Neuronal stem cell (in vitro differentiated cells): ENCODE measurements at regions not wholly inside any gene's neighbourhood (a gene's known extent, or its start where the extent isn't known, plus 50 kb on each side); places are given as distances from the start of the nearest gene placed in this dataset. TPM values are rescaled to one million over a fixed set of nuclear protein-coding genes. Genes with fewer than 3 reads are reported as not detected.

Experiments used
- DNase-seq: peaks from one replicate; pipeline ENCODE4 v3.0.0-alpha.2; 2013; ENCODE audit warnings: low spot score
- H2AFZ ChIP-seq: one replicate; pipeline ENCODE4 v1.6.1; 2013; ENCODE audit warnings: mild to moderate bottlenecking, low read length, inconsistent platforms
- H2AK5ac ChIP-seq: 2 replicates; pipeline ENCODE4 v1.6.1; 2013; ENCODE audit warnings: low read depth, mild to moderate bottlenecking, inconsistent platforms, low read length, moderate library complexity, mixed read lengths
- H2BK120ac ChIP-seq: 2 replicates; pipeline ENCODE4 v1.6.1; 2013; ENCODE audit warnings: low read depth, mild to moderate bottlenecking, inconsistent platforms, low read length, moderate library complexity, mixed read lengths
- H2BK12ac ChIP-seq: one replicate; pipeline ENCODE4 v1.6.1; 2013; ENCODE audit warnings: low read length, inconsistent platforms
- H2BK15ac ChIP-seq: 2 replicates; pipeline ENCODE4 v1.6.1; 2013; ENCODE audit warnings: mild to moderate bottlenecking, low read length, inconsistent platforms, mixed read lengths
- H2BK5ac ChIP-seq: one replicate; pipeline ENCODE4 v1.6.1; 2013; ENCODE audit warnings: inconsistent platforms, mild to moderate bottlenecking, low read length, moderate library complexity
- H3K14ac ChIP-seq: one replicate; pipeline ENCODE4 v1.6.1; 2013; ENCODE audit warnings: low read length, inconsistent platforms
- H3K18ac ChIP-seq: 2 replicates; pipeline ENCODE4 v1.6.1; 2013; ENCODE audit warnings: low read length, inconsistent platforms
- H3K23ac ChIP-seq: 2 replicates; pipeline ENCODE4 v1.6.1; 2013; ENCODE audit warnings: low read depth, mild to moderate bottlenecking, mixed read lengths, low read length, inconsistent platforms; ENCODE audit not compliant: poor library complexity
- H3K27ac ChIP-seq: replicated peaks from 3 replicates; pipeline ENCODE4 v1.5.1; 2013; ENCODE audit warnings: low read length, inconsistent platforms
- H3K27me3 ChIP-seq, 3 experiments: 2 replicates each; pipeline ENCODE4 v1.6.1; 2013; ENCODE audit warnings: low read length in 3 of 3, mild to moderate bottlenecking in 2 of 3, inconsistent platforms in 1 of 3, low read depth in 1 of 3, mixed read lengths in 1 of 3, moderate library complexity in 1 of 3; ENCODE audit not compliant: control insufficient read depth in 3 of 3, insufficient read depth in 3 of 3
- H3K36me3 ChIP-seq, 2 donors: replicated peaks in 1 of 2; 2 replicates each; pipeline ENCODE4 v1.6.1; 2013; ENCODE audit warnings: low read length in 2 of 2; ENCODE audit not compliant: control insufficient read depth in 2 of 2, insufficient read depth in 2 of 2
- H3K4ac ChIP-seq: 2 replicates; pipeline ENCODE4 v1.6.1; 2013; ENCODE audit warnings: inconsistent platforms, mild to moderate bottlenecking, low read length, moderate library complexity
- H3K4me1 ChIP-seq, 2 donors: 1 replicate in 1 of 2; 2 replicates in 1 of 2; pipeline ENCODE4 v1.6.1; 2013; ENCODE audit warnings: low read length in 2 of 2, low read depth in 1 of 2; ENCODE audit not compliant: control insufficient read depth in 2 of 2, insufficient read depth in 1 of 2
- H3K4me2 ChIP-seq: one replicate; pipeline ENCODE4 v1.6.1; 2013; ENCODE audit warnings: mild to moderate bottlenecking, low read length, inconsistent platforms; ENCODE audit not compliant: insufficient read depth, poor library complexity, severe bottlenecking
- H3K4me3 ChIP-seq, 2 donors: 2 replicates each; pipeline ENCODE4 v1.5.1; 2013; ENCODE audit warnings: low read length in 2 of 2, mild to moderate bottlenecking in 2 of 2, inconsistent platforms in 1 of 2, moderate library complexity in 1 of 2
- H3K79me1 ChIP-seq: one replicate; pipeline ENCODE4 v1.6.1; 2013; ENCODE audit warnings: low read depth, mild to moderate bottlenecking, inconsistent platforms, low read length, moderate library complexity
- H3K9ac ChIP-seq: one replicate; pipeline ENCODE4 v1.6.1; 2013; ENCODE audit warnings: mild to moderate bottlenecking, low read depth, low read length, inconsistent platforms; ENCODE audit not compliant: poor library complexity
- H3K9me3 ChIP-seq, 2 donors: replicated peaks in 1 of 2; 2 replicates each; pipeline versions ENCODE3 to v1.6.1; 2013; ENCODE audit warnings: low read length in 2 of 2, mild to moderate bottlenecking in 2 of 2, inconsistent platforms in 1 of 2, low read depth in 1 of 2, mixed read lengths in 1 of 2, moderate library complexity in 1 of 2; ENCODE audit not compliant: control insufficient read depth in 2 of 2, insufficient read depth in 1 of 2
- H4K8ac ChIP-seq: one replicate; pipeline ENCODE4 v1.6.1; 2013; ENCODE audit warnings: low read depth, mild to moderate bottlenecking, inconsistent platforms, low read length, moderate library complexity
- H4K91ac ChIP-seq: one replicate; pipeline ENCODE4 v1.6.1; 2013; ENCODE audit warnings: low read length, low read depth, mild to moderate bottlenecking, inconsistent platforms; ENCODE audit not compliant: poor library complexity
- WGBS, 2 donors: extraction: QIAGEN DNeasy Blood & Tissue Kit; methylation state at CpG; one replicate each; pipeline ENCODE4 v1.1.7; 2013; ENCODE audit warnings: missing lambda C conversion rate in 2 of 2, mixed read lengths in 1 of 2; ENCODE audit not compliant: insufficient read length in 2 of 2, insufficient replicate concordance in 1 of 2; ENCODE audit errors: extremely low coverage in 2 of 2; 5-methylcytosine and 5-hydroxymethylcytosine counted together
- small RNA-seq: library from polyadenylated mRNA; stranded (forward); fragments of <200 nt; extraction: miRNeasy Mini kit (QIAGEN cat#:217004); gene quantifications from one replicate; pipeline ENCODE3, GENCODE V24; 2013; ENCODE audit not compliant: insufficient read depth

- H2AK5ac ChIP-seq = no peak overlapping the region
- DNase-seq = no peak
Observed at GRCh38 chr12:48420039-48420775, 52.2 kb upstream of the ANP32D start.

DNA sequence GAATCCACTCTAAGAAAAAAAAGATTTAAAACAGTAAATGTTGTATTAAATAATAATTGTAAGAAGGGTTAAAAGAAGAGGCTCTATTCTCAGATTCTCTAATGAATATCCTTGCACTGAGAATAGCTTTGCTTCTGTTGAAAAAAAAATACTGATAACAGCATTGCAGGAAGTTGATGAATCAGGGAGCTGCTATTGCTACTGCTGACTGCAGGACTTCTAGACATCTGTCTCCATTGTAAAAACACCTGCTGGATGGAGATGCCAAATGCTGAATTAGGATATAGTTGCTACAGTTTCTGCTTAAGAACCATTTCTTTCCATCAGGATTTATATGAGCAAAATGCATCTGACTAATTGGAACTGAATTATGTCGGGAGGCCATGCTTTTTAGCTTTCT, 50.3 kb upstream of the ANP32D start:
- Histone ChIP-seq H3K23ac (no peak overlapping the region), H3K4ac (no peak overlapping the region), H2BK5ac (no peak overlapping the region), H4K91ac (no peak overlapping the region), H3K4me2 (no peak overlapping the region), H3K79me1 (no peaks in the 10 kb centered on the region), H3K9me3 (peaks cover 0 to 2% of the 10 kb centered on the region in 2 donors), H2AK5ac (no peak overlapping the region), H3K9ac (no peak overlapping the region), H3K18ac (no peak overlapping the region), H3K14ac (no peak overlapping the region), H2BK12ac (no peak overlapping the region), H3K4me1 (peaks cover 2 to 3% of the 10 kb centered on the region in 2 donors), H4K8ac (no peak overlapping the region), H3K27ac (no peak overlapping the region), H3K4me3 (no peak overlapping the region), H2BK120ac (no peak overlapping the region), H2AFZ (no peak overlapping the region), H2BK15ac (no peak overlapping the region), H3K36me3 (no peaks in the 10 kb centered on the region), H3K27me3 (peaks cover 0 to 11% (median 0%) of the 10 kb centered on the region in 3 experiments)
- WGBS, 2 donors = no CpG with 5 or more reads among the region's 1 CpG
- no peak for DNase-seq

More at GRCh38 chr12:48420039-48420775, 52.2 kb upstream of the ANP32D start:
- no peaks in the 10 kb centered on the region for H3K79me1 ChIP-seq
- H2BK12ac ChIP-seq = no peak overlapping the region
- H3K4ac ChIP-seq = no peak overlapping the region
- no peak overlapping the region for H4K91ac ChIP-seq
- H2BK120ac ChIP-seq = no peak overlapping the region
- peaks cover 0 to 15% (median 0%) of the 10 kb centered on the region in 3 experiments for H3K27me3 ChIP-seq
- H3K18ac ChIP-seq = no peak overlapping the region
- H2BK15ac ChIP-seq = no peak overlapping the region
- H3K9ac ChIP-seq = no peak overlapping the region
- no peak overlapping the region for H2AFZ ChIP-seq
- no peak overlapping the region for H3K4me2 ChIP-seq
- no peaks in the 10 kb centered on the region for H3K36me3 ChIP-seq
- no peak overlapping the region for H2BK5ac ChIP-seq
- no peak overlapping the region for H3K23ac ChIP-seq
- no peak overlapping the region for H3K27ac ChIP-seq
- H3K4me3 ChIP-seq = no peak overlapping the region
- peaks cover 0 to 2% of the 10 kb centered on the region in 2 donors for H3K9me3 ChIP-seq
- no peak overlapping the region for H3K14ac ChIP-seq
- H4K8ac ChIP-seq = no peak overlapping the region
- peaks cover 2 to 3% of the 10 kb centered on the region in 2 donors for H3K4me1 ChIP-seq
- WGBS, 2 donors = no CpG with 5 or more reads among the region's 3 CpGs

Small RNA genes lying in the stretch of these regions (small RNA-seq; reads per million reads assigned to genes)
- gene OR8S21P = not detected
